B cell (primary cell): ENCODE measurements at regions not wholly inside any gene's neighbourhood (a gene's known extent, or its start where the extent isn't known, plus 50 kb on each side); places are given as distances from the start of the nearest gene placed in this dataset.
A peak's percentile ranks its signal among the peaks of the same experiment; 100 is the strongest.

Experiments
- ATAC-seq: fragments of 200-7000 bp; cut with Tn5 transposase; one replicate; pipeline ENCODE4 v1.10.0; 2021; ENCODE audit warnings: low read depth, mild to moderate bottlenecking, moderate number of reproducible peaks, moderate library complexity
- CTCF ChIA-PET: fragments of 350-600 bp; sonication (Branson Sonifier 250); formaldehyde crosslinking; loops from one replicate; lab custom pipeline; 2021; ENCODE audit warnings: antibody characterized with exemption, inconsistent platforms; lab: Charles Lee
- POLR2A ChIA-PET: fragments of 350-600 bp; sonication (Branson Sonifier 250); formaldehyde crosslinking; loops from one replicate; lab custom pipeline; 2021; ENCODE audit warnings: antibody characterized with exemption; lab: Charles Lee
- DNase-seq: peaks from one replicate; pipeline ENCODE4 v3.0.0; 2013
- H2AFZ ChIP-seq: 2 replicates; pipeline ENCODE4 v1.6.1; 2012; ENCODE audit warnings: mild to moderate bottlenecking, low read depth, low read length; ENCODE audit not compliant: insufficient read depth, poor library complexity, severe bottlenecking
- H3K27ac ChIP-seq, 2 donors: 1 replicate in 1 of 2; 2 replicates in 1 of 2; pipeline ENCODE4 v1.5.1; 2012 to 2013; ENCODE audit warnings: low read length in 2 of 2, mild to moderate bottlenecking in 2 of 2, moderate library complexity in 1 of 2
- H3K27me3 ChIP-seq, 4 experiments: fragments of 200-600 bp in 1 of 4; sonication (generic) in 1 of 4; replicated peaks in 1 of 4; 1 replicate in 2 of 4; 2 replicates in 2 of 4; pipeline versions ENCODE4 v1.6.1 to v1.7.0; 2013 to 2016; ENCODE audit warnings: low read length in 3 of 4, mild to moderate bottlenecking in 2 of 4, mixed read lengths in 1 of 4, moderate library complexity in 1 of 4; ENCODE audit not compliant: insufficient read depth in 4 of 4, control insufficient read depth in 3 of 4; ENCODE audit errors: control extremely low read depth in 1 of 4
- H3K36me3 ChIP-seq, 2 experiments: replicated peaks in 1 of 2; 1 replicate in 1 of 2; 2 replicates in 1 of 2; pipeline versions ENCODE4 v1.6.1 to v1.7.1; 2013; ENCODE audit warnings: low read length in 1 of 2; ENCODE audit not compliant: insufficient read depth in 2 of 2, control insufficient read depth in 1 of 2; ENCODE audit errors: control extremely low read depth in 1 of 2, extremely low read depth in 1 of 2
- H3K4me1 ChIP-seq, 2 donors: fragments of 200-600 bp in 1 of 2; sonication (generic) in 1 of 2; 1 replicate in 1 of 2; 2 replicates in 1 of 2; pipeline versions ENCODE4 v1.5.1 to v1.6.1; 2013 to 2017; ENCODE audit warnings: low read length in 2 of 2; ENCODE audit not compliant: control insufficient read depth in 2 of 2, insufficient read depth in 2 of 2
- H3K4me2 ChIP-seq: replicated peaks from 2 replicates; pipeline ENCODE3; 2012; ENCODE audit warnings: mild to moderate bottlenecking, low read depth, low read length; ENCODE audit not compliant: poor library complexity, severe bottlenecking
- H3K4me3 ChIP-seq, 5 experiments: fragments of 200-600 bp in 1 of 5; sonication (generic) in 1 of 5; 1 replicate in 3 of 5; 2 replicates in 2 of 5; pipeline versions ENCODE4 v1.5.1 to v1.7.0; 2011 to 2016; ENCODE audit warnings: low read length in 4 of 5, mild to moderate bottlenecking in 4 of 5, low read depth in 2 of 5, control low read depth in 1 of 5, moderate library complexity in 1 of 5; ENCODE audit not compliant: insufficient read depth in 1 of 5; ENCODE audit errors: control extremely low read depth in 1 of 5, extremely low read depth in 1 of 5
- H3K79me2 ChIP-seq: fragments of 200-600 bp; sonication (generic); one replicate; pipeline ENCODE4 v1.6.0; 2016; ENCODE audit warnings: low read length; ENCODE audit not compliant: control insufficient read depth, insufficient read depth
- H3K9ac ChIP-seq: fragments of 200-600 bp; sonication (generic); 2 replicates; pipeline ENCODE4 v1.6.1; 2017; ENCODE audit warnings: mild to moderate bottlenecking, low read length, moderate library complexity
- H3K9me3 ChIP-seq, 3 donors: one replicate each; pipeline versions ENCODE4 v1.6.1 to v1.7.1; 2013; ENCODE audit warnings: low read length in 2 of 3; ENCODE audit not compliant: control insufficient read depth in 2 of 3, insufficient read depth in 1 of 3; ENCODE audit errors: control extremely low read depth in 1 of 3
- H4K20me1 ChIP-seq: 2 replicates; pipeline ENCODE4 v1.6.0; 2012; ENCODE audit warnings: mild to moderate bottlenecking, low read length; ENCODE audit not compliant: insufficient read depth, control insufficient read depth, poor library complexity, severe bottlenecking
- H3K27ac Mint-ChIP-seq: one replicate; pipeline ENCODE4 v1.8.0; 2021; ENCODE audit warnings: mixed read lengths
- H3K27me3 Mint-ChIP-seq: one replicate; pipeline ENCODE4 v1.8.0; 2021; ENCODE audit warnings: mixed read lengths
- H3K4me1 Mint-ChIP-seq: one replicate; pipeline ENCODE4 v1.8.0; 2021; ENCODE audit warnings: mixed read lengths
- H3K4me3 Mint-ChIP-seq: one replicate; pipeline ENCODE4 v1.8.0; 2021; ENCODE audit warnings: mixed read lengths
- H3K9me3 Mint-ChIP-seq: one replicate; pipeline ENCODE4 v1.8.0; 2022; ENCODE audit warnings: mixed read lengths; ENCODE audit not compliant: insufficient read depth
- EZH2 ChIP-seq: IDR thresholded peaks from 2 replicates; pipeline ENCODE4 v1.6.1; 2012; ENCODE audit warnings: borderline replicate concordance, low read depth, mild to moderate bottlenecking, moderate library complexity, low read length; ENCODE audit not compliant: insufficient read depth, poor library complexity, severe bottlenecking
- WGBS: methylation state at CpG from one replicate; pipeline ENCODE4 v1.1.5; 2013; ENCODE audit warnings: missing lambda C conversion rate; ENCODE audit not compliant: insufficient coverage; 5-methylcytosine and 5-hydroxymethylcytosine counted together
- intact Hi-C: fragments of 100-400 bp; cut with micrococcal nuclease; formaldehyde crosslinking; loops from one replicate; pipeline ENCODE4 v1.10.0; 2022
- TF ChIP-seq, protein P1 (sequence below): fragments of 200-600 bp; IDR thresholded peaks from one replicate; pipeline ENCODE4 v1.8.0; 2022; ENCODE audit warnings: antibody characterized with exemption, mild to moderate bottlenecking

DNA sequence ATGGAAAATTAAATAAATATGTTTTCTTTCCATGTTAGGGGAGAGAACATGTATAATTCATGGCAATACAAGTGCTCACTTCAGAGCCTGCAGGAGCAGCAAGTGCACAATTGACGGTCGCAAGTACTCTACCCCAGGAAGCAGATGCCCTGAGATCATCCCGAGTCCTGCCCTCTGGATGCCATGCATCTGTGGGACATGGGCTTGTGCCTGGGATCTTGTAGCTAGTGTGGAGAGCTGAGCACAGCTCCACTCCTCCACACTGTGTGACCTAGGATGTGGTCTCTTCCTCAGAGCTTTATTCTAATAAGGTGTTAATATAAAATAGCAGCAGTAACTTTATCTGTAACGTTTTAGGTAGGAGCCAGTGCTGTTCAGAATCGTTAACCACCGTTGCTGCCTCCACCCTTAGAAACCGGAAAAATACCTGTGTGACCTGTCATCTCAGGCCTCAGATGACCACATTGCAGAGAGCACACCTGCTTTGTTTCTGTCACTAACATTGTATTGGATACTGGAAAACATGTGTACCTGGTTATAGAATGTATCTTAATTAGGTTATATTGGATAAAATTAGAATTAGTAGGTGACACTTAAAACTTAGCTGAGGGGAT lies 105.0 kb upstream of the GOLGA6L6 start:
- peaks cover 6 to 8% of the 10 kb centered on the region in 2 donors for H3K4me1 ChIP-seq
- ChIA-PET CTCF (no interaction called here), POLR2A (no interaction called here)
- Mint-ChIP-seq H3K4me3 (no peak overlapping the region), H3K9me3 (no peaks in the 10 kb centered on the region), H3K27ac (no peak overlapping the region), H3K4me1 (no peaks in the 10 kb centered on the region), H3K27me3 (peaks cover 18% of the 10 kb centered on the region)
- intact Hi-C loops, result no loop called here
- peaks cover 0 to 7% (median 0%) of the 10 kb centered on the region in 4 experiments for H3K27me3 ChIP-seq
- H4K20me1 ChIP-seq, result no peaks in the 10 kb centered on the region
- H3K36me3 ChIP-seq, result no peaks in the 10 kb centered on the region
- H3K79me2 ChIP-seq, result no peaks in the 10 kb centered on the region
- H3K4me2 ChIP-seq, result no peak overlapping the region
- no peak overlapping the region for H3K9ac ChIP-seq
- no peak overlapping the region for H3K4me3 ChIP-seq
- TF ChIP-seq, protein P1, sequence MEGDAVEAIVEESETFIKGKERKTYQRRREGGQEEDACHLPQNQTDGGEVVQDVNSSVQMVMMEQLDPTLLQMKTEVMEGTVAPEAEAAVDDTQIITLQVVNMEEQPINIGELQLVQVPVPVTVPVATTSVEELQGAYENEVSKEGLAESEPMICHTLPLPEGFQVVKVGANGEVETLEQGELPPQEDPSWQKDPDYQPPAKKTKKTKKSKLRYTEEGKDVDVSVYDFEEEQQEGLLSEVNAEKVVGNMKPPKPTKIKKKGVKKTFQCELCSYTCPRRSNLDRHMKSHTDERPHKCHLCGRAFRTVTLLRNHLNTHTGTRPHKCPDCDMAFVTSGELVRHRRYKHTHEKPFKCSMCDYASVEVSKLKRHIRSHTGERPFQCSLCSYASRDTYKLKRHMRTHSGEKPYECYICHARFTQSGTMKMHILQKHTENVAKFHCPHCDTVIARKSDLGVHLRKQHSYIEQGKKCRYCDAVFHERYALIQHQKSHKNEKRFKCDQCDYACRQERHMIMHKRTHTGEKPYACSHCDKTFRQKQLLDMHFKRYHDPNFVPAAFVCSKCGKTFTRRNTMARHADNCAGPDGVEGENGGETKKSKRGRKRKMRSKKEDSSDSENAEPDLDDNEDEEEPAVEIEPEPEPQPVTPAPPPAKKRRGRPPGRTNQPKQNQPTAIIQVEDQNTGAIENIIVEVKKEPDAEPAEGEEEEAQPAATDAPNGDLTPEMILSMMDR, result no peak
- no peak for TF ChIP-seq EZH2
- no peak overlapping the region for H3K27ac ChIP-seq
- DNase-seq (no peak), ATAC-seq (no peak)
- 86% methylated on average over 7 of the region's 7 CpGs for WGBS
- H3K9me3 ChIP-seq, result no peaks in the 10 kb centered on the region
- H2AFZ ChIP-seq, result peak overlapping the region; percentile 56

DNA sequence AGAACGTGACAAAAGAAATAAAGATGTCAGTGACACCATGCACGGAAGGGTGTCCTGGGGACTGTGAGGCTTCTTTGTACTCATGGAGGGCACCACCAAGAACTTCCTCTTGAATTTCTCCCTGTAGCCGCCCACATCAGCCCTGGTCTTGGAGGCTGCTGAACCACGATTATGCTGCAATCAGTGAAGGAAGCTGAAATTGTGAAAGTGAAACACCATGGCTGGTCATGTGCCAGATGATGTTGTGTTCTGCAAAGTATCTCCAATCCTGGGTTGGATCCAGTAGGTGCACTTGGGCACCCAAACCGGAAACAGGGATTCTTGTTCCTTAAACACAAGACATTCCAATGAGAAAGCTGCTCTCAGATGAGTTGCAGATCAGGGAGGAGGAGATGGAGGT lies 104.4 kb upstream of the GOLGA6L6 start:
- ATAC-seq (peak; percentile 33), DNase-seq (peak; percentile 70)
- Histone ChIP-seq H3K9me3 (no peaks in the 10 kb centered on the region), H3K27me3 (peaks cover 0 to 7% (median 0%) of the 10 kb centered on the region in 4 experiments), H3K9ac (no peak overlapping the region), H3K4me2 (peak overlapping the region; percentile 40), H3K36me3 (no peaks in the 10 kb centered on the region), H3K4me3 (peak overlapping the region in 1 of 5 experiments; percentile 1), H3K27ac (peak overlapping the region in 1 of 2 donors; percentile 10), H3K79me2 (no peaks in the 10 kb centered on the region), H2AFZ (peak overlapping the region; percentile 56), H4K20me1 (no peaks in the 10 kb centered on the region), H3K4me1 (peaks cover 6 to 8% of the 10 kb centered on the region in 2 donors)
- H3K4me1 Mint-ChIP-seq, result no peaks in the 10 kb centered on the region
- ChIA-PET POLR2A (no interaction called here), CTCF (no interaction called here)
- no peak overlapping the region for H3K4me3 Mint-ChIP-seq
- intact Hi-C loops, result no loop called here
- no peak overlapping the region for H3K27ac Mint-ChIP-seq
- WGBS, result 25% methylated on average over 5 of the region's 5 CpGs
- peaks cover 19% of the 10 kb centered on the region for H3K27me3 Mint-ChIP-seq
- H3K9me3 Mint-ChIP-seq, result no peaks in the 10 kb centered on the region
- no peak for TF ChIP-seq EZH2
